ENCODE measurements at regions not wholly inside any gene's neighbourhood (a gene's known extent, or its start where the extent isn't known, plus 50 kb on each side); places are given as distances from the start of the nearest gene placed in this dataset.

DNA sequence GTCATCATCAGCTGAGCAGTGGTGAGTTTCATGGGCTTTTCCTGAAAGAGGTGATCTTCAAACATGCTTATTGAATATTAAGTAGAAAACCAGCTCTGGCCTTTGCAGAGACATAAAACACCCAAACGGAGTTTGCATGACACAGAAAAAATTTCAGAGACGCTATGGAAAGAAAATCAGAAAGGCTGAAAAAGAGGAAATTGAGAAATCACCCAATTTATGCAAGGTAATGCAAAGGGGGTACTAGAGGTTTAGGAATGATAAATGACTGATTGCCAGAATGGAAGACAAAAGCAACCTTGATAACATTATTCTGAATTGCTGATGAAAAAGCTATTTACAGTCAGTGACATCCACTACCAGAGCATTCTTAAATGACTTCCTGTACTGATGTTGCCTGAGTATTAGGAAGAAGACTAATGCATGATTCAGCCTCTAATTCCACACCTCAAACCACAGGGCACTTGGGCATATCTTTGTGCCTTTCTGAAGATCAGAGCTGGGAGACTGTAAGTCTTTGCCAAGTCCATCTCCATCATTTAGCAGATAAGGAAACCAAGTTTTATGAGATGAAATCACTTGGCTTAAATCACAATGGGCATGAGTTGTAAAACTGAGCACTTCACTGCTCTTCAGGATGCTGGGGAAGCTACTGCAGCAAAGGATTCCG is 565.7 kb downstream of the PPARGC1A start:
- DNase-seq (ENCODE audit: low read depth, low spot score) (no peak), ATAC-seq (no peak)
- H3K4me1 ChIP-seq (ENCODE audit: control insufficient read depth, insufficient read depth, low read length) = no peaks in the 10 kb centered on the region
- POLR2A ChIA-PET = no interaction called here
- TF ChIP-seq, protein P1, sequence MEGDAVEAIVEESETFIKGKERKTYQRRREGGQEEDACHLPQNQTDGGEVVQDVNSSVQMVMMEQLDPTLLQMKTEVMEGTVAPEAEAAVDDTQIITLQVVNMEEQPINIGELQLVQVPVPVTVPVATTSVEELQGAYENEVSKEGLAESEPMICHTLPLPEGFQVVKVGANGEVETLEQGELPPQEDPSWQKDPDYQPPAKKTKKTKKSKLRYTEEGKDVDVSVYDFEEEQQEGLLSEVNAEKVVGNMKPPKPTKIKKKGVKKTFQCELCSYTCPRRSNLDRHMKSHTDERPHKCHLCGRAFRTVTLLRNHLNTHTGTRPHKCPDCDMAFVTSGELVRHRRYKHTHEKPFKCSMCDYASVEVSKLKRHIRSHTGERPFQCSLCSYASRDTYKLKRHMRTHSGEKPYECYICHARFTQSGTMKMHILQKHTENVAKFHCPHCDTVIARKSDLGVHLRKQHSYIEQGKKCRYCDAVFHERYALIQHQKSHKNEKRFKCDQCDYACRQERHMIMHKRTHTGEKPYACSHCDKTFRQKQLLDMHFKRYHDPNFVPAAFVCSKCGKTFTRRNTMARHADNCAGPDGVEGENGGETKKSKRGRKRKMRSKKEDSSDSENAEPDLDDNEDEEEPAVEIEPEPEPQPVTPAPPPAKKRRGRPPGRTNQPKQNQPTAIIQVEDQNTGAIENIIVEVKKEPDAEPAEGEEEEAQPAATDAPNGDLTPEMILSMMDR (IDR thresholded peaks at IDR 0.05) = no peak
- TF ChIP-seq POLR2AphosphoS5 (IDR thresholded peaks at IDR 0.05; ENCODE audit: low read depth, low read length) (no peak), SIN3A (IDR thresholded peaks at IDR 0.05; ENCODE audit: borderline replicate concordance, insufficient read depth, low read depth, low read length) (no peak), TCF7L2 (IDR thresholded peaks at IDR 0.05; ENCODE audit: low read depth, low read length) (no peak)
- TF ChIP-seq, protein P2, sequence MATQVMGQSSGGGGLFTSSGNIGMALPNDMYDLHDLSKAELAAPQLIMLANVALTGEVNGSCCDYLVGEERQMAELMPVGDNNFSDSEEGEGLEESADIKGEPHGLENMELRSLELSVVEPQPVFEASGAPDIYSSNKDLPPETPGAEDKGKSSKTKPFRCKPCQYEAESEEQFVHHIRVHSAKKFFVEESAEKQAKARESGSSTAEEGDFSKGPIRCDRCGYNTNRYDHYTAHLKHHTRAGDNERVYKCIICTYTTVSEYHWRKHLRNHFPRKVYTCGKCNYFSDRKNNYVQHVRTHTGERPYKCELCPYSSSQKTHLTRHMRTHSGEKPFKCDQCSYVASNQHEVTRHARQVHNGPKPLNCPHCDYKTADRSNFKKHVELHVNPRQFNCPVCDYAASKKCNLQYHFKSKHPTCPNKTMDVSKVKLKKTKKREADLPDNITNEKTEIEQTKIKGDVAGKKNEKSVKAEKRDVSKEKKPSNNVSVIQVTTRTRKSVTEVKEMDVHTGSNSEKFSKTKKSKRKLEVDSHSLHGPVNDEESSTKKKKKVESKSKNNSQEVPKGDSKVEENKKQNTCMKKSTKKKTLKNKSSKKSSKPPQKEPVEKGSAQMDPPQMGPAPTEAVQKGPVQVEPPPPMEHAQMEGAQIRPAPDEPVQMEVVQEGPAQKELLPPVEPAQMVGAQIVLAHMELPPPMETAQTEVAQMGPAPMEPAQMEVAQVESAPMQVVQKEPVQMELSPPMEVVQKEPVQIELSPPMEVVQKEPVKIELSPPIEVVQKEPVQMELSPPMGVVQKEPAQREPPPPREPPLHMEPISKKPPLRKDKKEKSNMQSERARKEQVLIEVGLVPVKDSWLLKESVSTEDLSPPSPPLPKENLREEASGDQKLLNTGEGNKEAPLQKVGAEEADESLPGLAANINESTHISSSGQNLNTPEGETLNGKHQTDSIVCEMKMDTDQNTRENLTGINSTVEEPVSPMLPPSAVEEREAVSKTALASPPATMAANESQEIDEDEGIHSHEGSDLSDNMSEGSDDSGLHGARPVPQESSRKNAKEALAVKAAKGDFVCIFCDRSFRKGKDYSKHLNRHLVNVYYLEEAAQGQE (IDR thresholded peaks at IDR 0.05; ENCODE audit: insufficient read depth in 1 of 2, low read depth in 2 of 2, low read length in 1 of 2) = no peak
- no peaks in the 10 kb centered on the region for H3K27me3 ChIP-seq (ENCODE audit: control insufficient read depth, insufficient read depth, low read length)
- no TSS peak for BruUV-seq (replicated peaks)
- no peak overlapping the region for H3K4me3 ChIP-seq (ENCODE audit: low read depth in 2 of 2, low read length in 2 of 2)
- H3K9me3 ChIP-seq (ENCODE audit: control insufficient read depth, insufficient read depth, low read depth, low read length) = no peaks in the 10 kb centered on the region
- no peaks in the 10 kb centered on the region for H3K36me3 ChIP-seq (ENCODE audit: control insufficient read depth, insufficient read depth, low read length)
- in situ Hi-C loops (cut with HindIII; ENCODE audit: low pct_unique_long_range_greater_than_20kb, low sequenced_read_pairs) = no loop called here
- CTCF ChIA-PET = no interaction called here
- H3K27ac ChIP-seq (ENCODE audit: low read length) = no peak overlapping the region
- intact Hi-C loops (cut with micrococcal nuclease; ENCODE audit: unreplicated experiment) = no loop called here

DNA sequence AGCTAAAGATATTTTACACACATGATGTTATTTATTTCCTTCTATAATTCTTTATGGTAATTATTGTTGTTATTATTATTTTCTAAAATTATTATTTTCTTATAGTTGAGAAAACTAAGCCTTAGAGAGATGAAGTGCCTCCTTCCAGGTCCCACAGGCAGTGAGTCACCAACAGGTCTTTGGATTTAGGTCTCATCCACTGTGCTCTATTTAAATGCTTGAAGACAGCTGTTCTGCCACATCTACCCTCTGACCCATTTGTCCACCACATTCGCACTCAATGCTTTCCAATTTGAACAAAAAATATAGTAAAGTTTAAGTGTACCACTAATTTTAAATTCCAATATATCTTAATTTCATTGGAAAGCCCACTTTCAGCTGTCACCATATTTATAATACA is 566.4 kb downstream of the PPARGC1A start:
- no peak for ATAC-seq
- no peaks in the 10 kb centered on the region for H3K36me3 ChIP-seq (ENCODE audit: control insufficient read depth, insufficient read depth, low read length)
- TF ChIP-seq, protein P1 (IDR thresholded peaks at IDR 0.05) = no peak
- TF ChIP-seq SIN3A (IDR thresholded peaks at IDR 0.05; ENCODE audit: borderline replicate concordance, insufficient read depth, low read depth, low read length) = no peak
- TF ChIP-seq, protein P2 (IDR thresholded peaks at IDR 0.05; ENCODE audit: insufficient read depth in 1 of 2, low read depth in 2 of 2, low read length in 1 of 2) = no peak
- TF ChIP-seq POLR2AphosphoS5 (IDR thresholded peaks at IDR 0.05; ENCODE audit: low read depth, low read length) = no peak
- TF ChIP-seq TCF7L2 (IDR thresholded peaks at IDR 0.05; ENCODE audit: low read depth, low read length) = no peak
- intact Hi-C loops (cut with micrococcal nuclease; ENCODE audit: unreplicated experiment) = no loop called here
- ChIA-PET POLR2A (no interaction called here), CTCF (no interaction called here)
- DNase-seq (ENCODE audit: low read depth, low spot score) = no peak
- no peaks in the 10 kb centered on the region for H3K27me3 ChIP-seq (ENCODE audit: control insufficient read depth, insufficient read depth, low read length)
- H3K4me3 ChIP-seq (ENCODE audit: low read depth in 2 of 2, low read length in 2 of 2) = no peak overlapping the region
- H3K27ac ChIP-seq (ENCODE audit: low read length) = no peak overlapping the region
- H3K4me1 ChIP-seq (ENCODE audit: control insufficient read depth, insufficient read depth, low read length) = no peaks in the 10 kb centered on the region
- in situ Hi-C loops (cut with HindIII; ENCODE audit: low pct_unique_long_range_greater_than_20kb, low sequenced_read_pairs) = no loop called here
- no peaks in the 10 kb centered on the region for H3K9me3 ChIP-seq (ENCODE audit: control insufficient read depth, insufficient read depth, low read depth, low read length)
- BruUV-seq (replicated peaks) = no TSS peak
